Gastroesophageal sphincter (tissue), 4 donors: ENCODE measurements at regions not wholly inside any gene's neighbourhood (a gene's known extent, or its start where the extent isn't known, plus 50 kb on each side); places are given as distances from the start of the nearest gene placed in this dataset.

ENCODE experiments used
- ATAC-seq: fragments of 150-250 bp; one replicate; pipeline ENCODE4 v1.9.1; 2016; ENCODE audit warnings: mild to moderate bottlenecking, moderate library complexity
- H3K27ac ChIP-seq, 4 donors: fragments of 200-600 bp; sonication (generic) in 3 of 4; 1 replicate in 3 of 4; 2 replicates in 1 of 4; pipeline ENCODE4 v1.5.1; 2016 to 2019
- H3K27me3 ChIP-seq: fragments of 200-600 bp; sonication (generic); one replicate; pipeline ENCODE4 v1.5.1; 2019
- H3K36me3 ChIP-seq, 2 donors: fragments of 200-600 bp; sonication (generic); one replicate each; pipeline ENCODE4 v1.5.1; 2019; ENCODE audit warnings: control low read depth in 1 of 2
- H3K4me1 ChIP-seq, 3 donors: fragments of 200-600 bp; sonication (generic); 1 replicate in 2 of 3; 2 replicates in 1 of 3; pipeline ENCODE4 v1.5.1; 2016 to 2019; ENCODE audit warnings: control low read depth in 2 of 3
- H3K4me3 ChIP-seq, 2 donors: fragments of 200-600 bp; sonication (generic); one replicate each; pipeline ENCODE4 v1.5.1; 2019; ENCODE audit warnings: mild to moderate bottlenecking in 1 of 2, moderate library complexity in 1 of 2
- H3K9me3 ChIP-seq, 3 donors: fragments of 200-600 bp; sonication (generic); one replicate each; pipeline ENCODE4 v1.5.1; 2017 to 2019; ENCODE audit warnings: control low read depth in 2 of 3
- CTCF ChIP-seq, 4 experiments: fragments of 200-600 bp in 2 of 4; fragments of 450-650 bp in 2 of 4; sonication (generic) in 1 of 4; IDR thresholded peaks; one replicate each; pipeline ENCODE4 v1.5.1; 2017 to 2019; ENCODE audit warnings: antibody characterized with exemption in 4 of 4, mild to moderate bottlenecking in 2 of 4, moderate library complexity in 2 of 4
- EP300 ChIP-seq: sonication (generic); formaldehyde crosslinking; IDR thresholded peaks from one replicate; pipeline ENCODE4 v1.6.1; 2017; ENCODE audit warnings: antibody characterized with exemption, mild to moderate bottlenecking
- POLR2A ChIP-seq, 2 donors: fragments of 450-650 bp; IDR thresholded peaks; one replicate each; pipeline ENCODE4 v1.6.1; 2017; ENCODE audit warnings: antibody characterized with exemption in 2 of 2, mild to moderate bottlenecking in 2 of 2, moderate library complexity in 1 of 2
- POLR2AphosphoS5 ChIP-seq: sonication (generic); formaldehyde crosslinking; IDR thresholded peaks from one replicate; pipeline ENCODE4 v1.6.1; 2017; ENCODE audit warnings: antibody characterized with exemption
- WGBS, 2 donors: methylation state at CpG; one replicate each; pipeline ENCODE4 v1.1.5; 2018; ENCODE audit warnings: low coverage in 1 of 2; 5-methylcytosine and 5-hydroxymethylcytosine counted together

- Histone ChIP-seq H3K4me1 (no peaks in the 10 kb centered on the region), H3K27ac (no peak overlapping the region)
- no peak for ATAC-seq
Observed at GRCh38 chr2:58805126-58805525, 564.0 kb upstream of the FANCL start.

GRCh38 chr2:58803192-58803591 lies 562.1 kb upstream of the FANCL start:
- Histone ChIP-seq H3K4me3 (no peak overlapping the region), H3K27ac (no peak overlapping the region), H3K9me3 (no peaks in the 10 kb centered on the region), H3K27me3 (peaks cover 5% of the 10 kb centered on the region), H3K36me3 (no peaks in the 10 kb centered on the region), H3K4me1 (no peaks in the 10 kb centered on the region)
- TF ChIP-seq CTCF (IDR thresholded peaks at IDR 0.05) (no peak), POLR2A (IDR thresholded peaks at IDR 0.05) (no peak)
- ATAC-seq: no peak
- 63 to 83% methylated on average over 1 to 2 of the region's 2 CpGs for WGBS, 2 donors

More at GRCh38 chr2:58805126-58805525, 564.0 kb upstream of the FANCL start:
- TF ChIP-seq POLR2AphosphoS5 (no peak), POLR2A (IDR thresholded peaks at IDR 0.05) (no peak), EP300 (no peak), CTCF (IDR thresholded peaks at IDR 0.05) (no peak)
- WGBS, 2 donors: 88 to 92% methylated on average over 1 of the region's 1 CpG
- Histone ChIP-seq H3K9me3 (no peaks in the 10 kb centered on the region), H3K27me3 (peaks cover 5% of the 10 kb centered on the region), H3K36me3 (no peaks in the 10 kb centered on the region), H3K4me3 (no peak overlapping the region)

- H3K27ac ChIP-seq: no peak overlapping the region
- no peaks in the 10 kb centered on the region for H3K9me3 ChIP-seq
- H3K27me3 ChIP-seq: peaks cover 17% of the 10 kb centered on the region
- 38 to 73% methylated on average over 2 to 4 of the region's 4 CpGs for WGBS, 2 donors
- TF ChIP-seq EP300 (no peak), POLR2AphosphoS5 (no peak), POLR2A (IDR thresholded peaks at IDR 0.05) (no peak), CTCF (IDR thresholded peaks at IDR 0.05) (no peak)
- no peaks in the 10 kb centered on the region for H3K36me3 ChIP-seq
- H3K4me1 ChIP-seq: no peaks in the 10 kb centered on the region
- no peak overlapping the region for H3K4me3 ChIP-seq
- no peak for ATAC-seq
Observed at GRCh38 chr2:58800881-58801280, 559.8 kb upstream of the FANCL start.

- no peaks in the 10 kb centered on the region for H3K36me3 ChIP-seq
- WGBS, 2 donors: 94 to 97% methylated on average over 3 to 6 of the region's 6 CpGs
- no peak for ATAC-seq
- no peaks in the 10 kb centered on the region for H3K9me3 ChIP-seq
- peaks cover 17% of the 10 kb centered on the region for H3K27me3 ChIP-seq
- H3K27ac ChIP-seq: no peak overlapping the region
- no peak overlapping the region for H3K4me3 ChIP-seq
- H3K4me1 ChIP-seq: no peaks in the 10 kb centered on the region
- TF ChIP-seq POLR2A (IDR thresholded peaks at IDR 0.05) (no peak), POLR2AphosphoS5 (no peak), CTCF (IDR thresholded peaks at IDR 0.05) (no peak), EP300 (no peak)
Observed at GRCh38 chr2:58798676-58799208, 557.6 kb upstream of the FANCL start.

GRCh38 chr2:58796239-58796910 lies 555.2 kb upstream of the FANCL start:
- ATAC-seq: no peak
- Histone ChIP-seq H3K36me3 (no peaks in the 10 kb centered on the region), H3K9me3 (no peaks in the 10 kb centered on the region), H3K27me3 (peaks cover 17% of the 10 kb centered on the region), H3K4me1 (no peaks in the 10 kb centered on the region), H3K27ac (no peak overlapping the region), H3K4me3 (no peak overlapping the region)
- TF ChIP-seq POLR2A (IDR thresholded peaks at IDR 0.05) (no peak), POLR2AphosphoS5 (no peak), EP300 (no peak), CTCF (IDR thresholded peaks at IDR 0.05) (no peak)
- WGBS, 2 donors: 31 to 56% methylated on average over 2 of the region's 2 CpGs
